NCI-H2107 (cell line): ENCODE measurements at regions not wholly inside any gene's neighbourhood (a gene's known extent, or its start where the extent isn't known, plus 50 kb on each side); places are given as distances from the start of the nearest gene placed in this dataset.
"Not testable (repeated sequence)": the region's sequence is repeated elsewhere in the genome, so short reads cannot be mapped to it uniquely, and the experiment has no call there.

ENCODE experiments used
- DNase-seq: peaks from one replicate; lab custom pipeline; 2025; lab: John Stamatoyannopoulos, UW

- DNase-seq = not testable (repeated sequence)
These were observed 144.5 kb upstream of the CLNK start for GRCh38 chr4:10828918-10829538.

DNA sequence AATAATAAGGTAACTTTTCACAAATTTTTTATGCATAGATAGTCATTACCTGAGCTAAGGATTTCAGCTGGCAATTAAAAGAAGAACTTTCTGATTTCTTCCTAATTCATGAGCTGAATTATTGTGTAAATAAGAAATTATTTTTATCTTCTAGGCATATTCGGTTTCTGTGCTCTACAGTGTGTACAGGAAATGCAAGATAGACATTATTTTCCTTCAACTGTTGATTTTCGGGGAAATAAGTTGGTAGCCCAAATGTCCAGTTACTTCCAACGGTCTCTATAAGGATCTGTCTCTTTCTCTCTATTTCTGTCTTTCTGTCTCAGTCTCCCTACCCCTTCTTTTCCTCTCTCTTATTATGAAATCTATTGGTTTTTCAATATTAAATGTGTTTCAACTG, 137.3 kb upstream of the CLNK start:
- DNase-seq = no peak

- no peak for DNase-seq
These were observed 132.0 kb upstream of the CLNK start for GRCh38 chr4:10816571-10816970.

DNA sequence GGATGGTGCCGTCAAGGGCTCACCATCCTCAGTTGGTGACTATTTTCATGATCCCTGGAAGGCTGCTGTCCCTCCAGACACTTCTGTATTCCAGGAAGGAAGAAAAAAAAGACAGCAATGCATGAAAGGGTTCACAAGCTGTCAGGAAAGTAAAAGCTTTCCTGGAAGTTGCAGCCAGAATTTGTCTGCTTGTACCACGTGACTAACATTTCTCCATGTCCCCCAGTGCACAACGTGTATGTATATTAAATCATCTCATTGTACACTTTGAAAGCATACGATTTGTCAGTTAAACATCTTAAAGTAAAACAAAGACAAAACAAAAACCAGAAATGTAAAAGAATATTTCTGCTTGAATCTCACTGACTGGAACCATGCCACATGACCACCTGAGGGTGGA, 127.4 kb upstream of the CLNK start:
- no peak for DNase-seq

GRCh38 chr4:10810411-10810810, 125.8 kb upstream of the CLNK start:
- no peak for DNase-seq

- no peak for DNase-seq
These were observed 125.3 kb upstream of the CLNK start for GRCh38 chr4:10809905-10810304.

- no peak for DNase-seq
These were observed 124.0 kb upstream of the CLNK start for GRCh38 chr4:10808591-10808990.

DNA sequence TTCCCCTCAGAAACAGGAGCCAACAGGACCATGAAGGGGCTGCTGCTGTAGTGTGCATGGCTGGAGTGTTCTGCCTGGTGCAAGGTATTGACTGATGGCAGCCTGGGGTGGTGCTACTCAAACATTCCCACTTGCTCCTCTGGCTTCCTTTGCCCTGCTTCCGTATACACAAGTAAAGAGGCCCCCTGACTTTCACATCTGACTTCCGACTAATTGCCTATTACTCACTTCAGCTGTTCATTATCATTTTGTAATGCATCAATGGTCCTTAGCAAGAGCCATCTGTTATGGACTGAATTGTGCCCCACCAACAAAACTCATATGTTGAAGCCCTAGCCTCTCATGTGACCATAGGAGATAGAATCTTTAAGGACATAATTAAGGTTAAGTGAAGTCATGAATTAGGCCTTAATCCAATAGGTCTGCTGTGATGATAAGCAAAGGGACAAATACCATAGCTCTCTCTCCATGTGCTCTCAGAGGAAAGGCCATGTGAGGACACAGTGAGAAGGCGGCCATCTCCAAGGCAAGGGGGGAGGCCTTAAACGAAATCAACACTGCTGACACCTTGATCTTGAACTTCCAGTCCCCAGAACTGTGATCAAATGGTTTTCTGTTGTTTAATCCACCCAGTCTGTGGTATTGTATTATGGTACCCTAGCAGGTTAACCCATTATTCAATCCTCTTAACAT, 122.5 kb upstream of the CLNK start:
- no peak for DNase-seq

- no peak for DNase-seq
These were observed 119.3 kb upstream of the CLNK start for GRCh38 chr4:10803713-10804343.

DNA sequence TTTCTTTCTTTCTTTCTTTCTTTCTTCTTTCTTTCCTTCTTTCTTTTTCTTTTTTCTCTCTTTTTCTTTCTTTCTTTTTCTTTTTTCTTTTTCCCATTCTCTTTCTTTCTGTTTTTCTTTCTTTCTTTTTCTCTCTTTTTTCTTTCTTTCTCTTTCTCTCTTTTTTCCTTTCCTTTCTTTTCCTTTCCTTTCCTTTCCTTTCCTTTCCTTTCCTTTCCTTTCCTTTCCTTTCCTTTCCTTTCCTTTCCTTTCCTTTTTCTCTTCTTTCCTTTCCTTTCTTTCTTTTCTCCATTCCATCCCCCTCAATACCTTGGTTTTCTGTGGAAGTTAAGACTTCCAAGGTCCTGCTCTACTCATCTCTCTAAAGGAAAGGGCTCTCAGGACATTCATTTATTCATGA, 102.8 kb upstream of the CLNK start:
- no peak for DNase-seq

- no peak for DNase-seq
These were observed 100.1 kb upstream of the CLNK start for GRCh38 chr4:10784621-10785020.

- DNase-seq = no peak
These were observed 98.8 kb upstream of the CLNK start for GRCh38 chr4:10783351-10783750.

DNA sequence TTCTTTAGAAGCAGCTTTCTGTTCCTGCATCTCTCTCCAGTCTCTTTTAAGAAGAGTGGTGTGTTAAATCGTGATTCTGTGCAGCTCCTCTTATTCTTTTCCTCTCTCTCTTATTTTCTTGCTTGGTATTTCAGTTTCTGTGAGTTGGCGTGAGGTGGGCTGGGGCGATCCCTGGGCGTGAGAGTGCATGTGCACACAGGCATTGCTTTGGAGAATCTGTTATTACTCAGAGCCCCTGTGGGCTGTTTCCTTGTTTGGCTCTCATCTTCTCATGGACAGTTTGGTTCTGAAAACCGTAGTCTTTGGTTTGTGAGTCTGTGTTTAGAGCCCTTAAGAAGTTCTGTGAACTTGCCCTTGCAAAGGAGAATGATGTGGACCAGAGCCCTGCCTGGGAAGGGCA, 97.2 kb upstream of the CLNK start:
- DNase-seq = no peak

- DNase-seq = not testable (repeated sequence)
These were observed 96.2 kb upstream of the CLNK start for GRCh38 chr4:10780803-10781202.

- not testable (repeated sequence) for DNase-seq
These were observed 90.6 kb upstream of the CLNK start for GRCh38 chr4:10775132-10775531.

GRCh38 chr4:10773656-10774055, 89.1 kb upstream of the CLNK start:
- DNase-seq = no peak

- DNase-seq = no peak
These were observed 88.4 kb upstream of the CLNK start for GRCh38 chr4:10773010-10773409.

DNA sequence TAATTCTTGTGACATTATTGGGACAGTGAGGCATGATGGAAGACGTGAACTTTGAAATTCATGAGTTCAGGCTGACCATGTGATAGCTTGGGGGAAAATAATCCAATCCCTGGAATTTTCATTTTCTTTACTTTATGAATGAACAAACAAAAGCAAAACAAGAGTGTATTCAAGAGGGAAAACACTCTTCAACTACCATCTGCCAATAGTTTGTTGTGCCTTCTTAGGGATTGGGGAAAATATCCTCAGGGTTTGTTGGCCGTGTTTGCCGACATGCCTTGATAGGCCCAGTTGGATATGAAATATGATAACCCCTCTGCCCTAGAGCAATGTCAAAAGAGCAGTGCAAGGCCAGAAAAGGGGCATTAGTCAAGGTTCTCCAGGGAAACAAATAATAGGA, 80.8 kb upstream of the CLNK start:
- DNase-seq = no peak

DNA sequence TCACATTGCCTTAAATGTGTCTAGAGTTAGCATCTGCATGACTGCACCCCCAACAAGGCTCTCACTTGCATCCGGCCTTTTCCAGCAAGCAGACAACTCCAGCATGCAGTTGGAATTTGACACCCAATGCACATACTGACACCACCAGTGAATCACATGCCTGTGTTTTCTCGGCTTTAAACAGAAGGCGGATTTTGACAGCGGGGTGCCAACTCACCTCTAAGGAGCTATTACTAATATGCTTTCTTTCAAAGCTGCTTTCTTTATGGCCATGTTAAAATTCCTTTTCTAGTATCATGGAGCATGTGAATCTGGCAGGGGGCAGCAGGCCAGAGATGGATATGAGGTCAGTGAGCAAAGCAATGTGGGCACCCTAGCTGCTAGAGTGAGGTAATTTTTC, 78.0 kb upstream of the CLNK start:
- DNase-seq = peak; percentile 34

GRCh38 chr4:10761903-10762302, 77.3 kb upstream of the CLNK start:
- no peak for DNase-seq

GRCh38 chr4:10760086-10760485, 75.5 kb upstream of the CLNK start:
- DNase-seq = no peak

DNA sequence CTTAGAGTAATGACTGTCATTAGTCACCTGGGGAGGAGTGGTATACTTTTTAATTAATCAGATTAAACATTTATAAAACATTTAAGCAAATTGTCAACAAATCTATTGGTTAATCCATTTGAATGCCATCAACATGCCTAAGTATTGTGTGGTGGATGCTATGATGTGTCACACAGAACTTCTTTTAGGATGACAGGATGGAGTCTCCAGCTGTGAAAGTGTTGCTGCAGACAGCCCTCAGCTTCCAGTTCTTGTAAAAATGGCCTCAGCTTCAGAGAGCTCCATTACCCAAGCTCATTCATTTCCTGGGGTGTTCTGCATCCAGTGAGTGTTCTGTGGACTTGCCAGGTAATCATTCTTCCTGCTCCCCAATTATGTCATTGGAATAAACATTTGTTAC, 74.3 kb upstream of the CLNK start:
- DNase-seq = no peak

DNA sequence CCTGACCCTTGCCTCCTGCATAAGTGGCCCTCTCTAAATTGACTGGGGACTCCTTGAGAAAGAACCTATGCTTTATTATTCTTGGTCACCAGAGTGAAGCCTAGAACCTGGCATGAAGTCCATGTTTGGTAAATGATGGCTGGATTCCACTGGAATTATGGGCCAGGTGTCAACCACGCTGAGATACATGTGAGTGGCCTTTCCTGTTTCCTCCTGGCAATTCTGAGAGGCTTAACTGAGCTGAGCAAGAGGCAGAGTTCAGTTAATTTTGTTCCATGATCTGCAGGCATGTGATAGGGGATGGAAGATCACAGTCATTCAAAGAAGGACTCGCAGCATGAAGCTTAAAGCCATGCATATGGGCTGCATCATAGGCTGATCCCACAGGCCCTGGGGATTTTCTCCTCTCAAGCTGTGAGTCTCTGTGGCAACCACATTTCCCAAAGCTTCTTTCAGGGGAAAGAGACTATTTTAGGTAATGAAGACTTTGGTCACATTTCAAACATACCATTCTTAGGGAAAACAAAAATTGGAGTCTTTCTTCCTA, 69.4 kb upstream of the CLNK start:
- no peak for DNase-seq
